NCI-H510A treated with DMSO at 0.1 percent for 48 hours (cell line): ENCODE measurements at regions not wholly inside any gene's neighbourhood (a gene's known extent, or its start where the extent isn't known, plus 50 kb on each side); places are given as distances from the start of the nearest gene placed in this dataset.
A peak's percentile ranks its signal among the peaks of the same experiment; 100 is the strongest.
"Not testable (repeated sequence)": the region's sequence is repeated elsewhere in the genome, so short reads cannot be mapped to it uniquely, and the experiment has no call there.

ENCODE experiments used
- DNase-seq: peaks from one replicate; lab custom pipeline; 2025; lab: John Stamatoyannopoulos, UW

- DNase-seq, result no peak
Observed at GRCh38 chr2:230593765-230594164, 118.9 kb upstream of the CAB39 start.

- DNase-seq, result no peak
Observed at GRCh38 chr2:230594286-230594840, 118.3 kb upstream of the CAB39 start.

- DNase-seq, result no peak
Observed at GRCh38 chr2:230599853-230600252, 112.8 kb upstream of the CAB39 start.

- DNase-seq, result no peak
Observed at GRCh38 chr2:230600285-230600684, 112.4 kb upstream of the CAB39 start.

GRCh38 chr2:230600881-230601280, 111.8 kb upstream of the CAB39 start:
- DNase-seq, result no peak

GRCh38 chr2:230601510-230601909, 111.1 kb upstream of the CAB39 start:
- no peak for DNase-seq

- no peak for DNase-seq
Observed at GRCh38 chr2:230602562-230603230, 109.9 kb upstream of the CAB39 start.

- DNase-seq, result not testable (repeated sequence)
Observed at GRCh38 chr2:230603317-230603716, 109.3 kb upstream of the CAB39 start.

- not testable (repeated sequence) for DNase-seq
Observed at GRCh38 chr2:230604158-230604557, 108.5 kb upstream of the CAB39 start.

- DNase-seq, result no peak
Observed at GRCh38 chr2:230614040-230614439, 98.6 kb upstream of the CAB39 start.

- no peak for DNase-seq
Observed at GRCh38 chr2:230614913-230615332, 97.7 kb upstream of the CAB39 start.

- DNase-seq, result not testable (repeated sequence)
Observed at GRCh38 chr2:230617256-230617706, 95.4 kb upstream of the CAB39 start.

GRCh38 chr2:230619491-230619890, 93.2 kb upstream of the CAB39 start:
- no peak for DNase-seq

- not testable (repeated sequence) for DNase-seq
Observed at GRCh38 chr2:230625220-230625619, 87.4 kb upstream of the CAB39 start.

GRCh38 chr2:230627091-230627490, 85.6 kb upstream of the CAB39 start:
- not testable (repeated sequence) for DNase-seq

GRCh38 chr2:230627806-230628724, 84.6 kb upstream of the CAB39 start:
- peak; percentile 92 for DNase-seq

- DNase-seq, result no peak
Observed at GRCh38 chr2:230631470-230631869, 81.2 kb upstream of the CAB39 start.

- DNase-seq, result no peak
Observed at GRCh38 chr2:230634146-230634545, 78.5 kb upstream of the CAB39 start.

GRCh38 chr2:230634721-230635313, 77.8 kb upstream of the CAB39 start:
- DNase-seq, result not testable (repeated sequence)

GRCh38 chr2:230636684-230637271, 75.9 kb upstream of the CAB39 start:
- DNase-seq, result no peak

- not testable (repeated sequence) for DNase-seq
Observed at GRCh38 chr2:230637486-230637885, 75.2 kb upstream of the CAB39 start.

- DNase-seq, result no peak
Observed at GRCh38 chr2:230640540-230641011, 72.1 kb upstream of the CAB39 start.
